H9 (cell line): ENCODE measurements at regions not wholly inside any gene's neighbourhood (a gene's known extent, or its start where the extent isn't known, plus 50 kb on each side); places are given as distances from the start of the nearest gene placed in this dataset.

Experiments used
- DNase-seq: peaks from one replicate; pipeline ENCODE4 v3.0.0-alpha.2; 2017
- H2AFZ ChIP-seq: one replicate; pipeline ENCODE4 v1.6.1; 2013; ENCODE audit warnings: mild to moderate bottlenecking, low read length, control low read depth, moderate library complexity
- H2AK5ac ChIP-seq: 2 replicates; pipeline ENCODE4 v1.6.1; 2013; ENCODE audit warnings: low read length, control low read depth, mixed read lengths; ENCODE audit not compliant: insufficient read length
- H2BK120ac ChIP-seq: one replicate; pipeline ENCODE4 v1.6.1; 2013; ENCODE audit warnings: low read depth, mild to moderate bottlenecking, low read length, control low read depth, inconsistent platforms; ENCODE audit not compliant: poor library complexity, severe bottlenecking
- H2BK12ac ChIP-seq: 2 replicates; pipeline ENCODE4 v1.6.1; 2013; ENCODE audit warnings: low read length, control low read depth, mixed read lengths, low read depth; ENCODE audit not compliant: insufficient read length
- H2BK15ac ChIP-seq: 2 replicates; pipeline ENCODE4 v1.6.1; 2013; ENCODE audit warnings: low read depth, low read length, control low read depth
- H2BK20ac ChIP-seq: one replicate; pipeline ENCODE4 v1.6.1; 2013; ENCODE audit warnings: low read depth, mild to moderate bottlenecking, low read length, control low read depth, inconsistent platforms; ENCODE audit not compliant: poor library complexity, severe bottlenecking
- H2BK5ac ChIP-seq: 2 replicates; pipeline ENCODE4 v1.6.1; 2013; ENCODE audit warnings: low read length, control low read depth, mixed read lengths; ENCODE audit not compliant: insufficient read length
- H3K14ac ChIP-seq: 2 replicates; pipeline ENCODE4 v1.6.1; 2013; ENCODE audit warnings: low read length, control low read depth; ENCODE audit not compliant: insufficient read depth
- H3K18ac ChIP-seq: 2 replicates; pipeline ENCODE4 v1.6.1; 2013; ENCODE audit warnings: low read depth, mild to moderate bottlenecking, mixed read lengths, low read length, control low read depth; ENCODE audit not compliant: insufficient read length
- H3K23ac ChIP-seq: 2 replicates; pipeline ENCODE4 v1.6.1; 2013; ENCODE audit warnings: low read length, control low read depth, mixed read lengths, low read depth; ENCODE audit not compliant: insufficient read length
- H3K23me2 ChIP-seq: 2 replicates; pipeline ENCODE4 v1.6.1; 2013; ENCODE audit warnings: low read depth, mild to moderate bottlenecking, mixed read lengths, low read length, control low read depth; ENCODE audit not compliant: insufficient read length, poor library complexity, severe bottlenecking
- H3K27ac ChIP-seq: 2 replicates; pipeline ENCODE4 v1.5.1; 2013; ENCODE audit warnings: low read length, control low read depth, mixed read lengths, low read depth; ENCODE audit not compliant: insufficient read length
- H3K27me3 ChIP-seq: 2 replicates; pipeline ENCODE4 v1.6.1; 2013; ENCODE audit warnings: low read length, control low read depth, inconsistent platforms; ENCODE audit not compliant: insufficient read depth
- H3K4ac ChIP-seq: 2 replicates; pipeline ENCODE4 v1.6.1; 2013; ENCODE audit warnings: low read depth, mild to moderate bottlenecking, control low read depth, inconsistent platforms, low read length, moderate library complexity
- H3K4me1 ChIP-seq: 2 replicates; pipeline ENCODE4 v1.6.1; 2013; ENCODE audit warnings: low read length, control low read depth, inconsistent platforms; ENCODE audit not compliant: insufficient read depth
- H3K4me2 ChIP-seq: 2 replicates; pipeline ENCODE4 v1.6.1; 2013; ENCODE audit warnings: low read length, control low read depth, mixed read lengths; ENCODE audit not compliant: insufficient read length, insufficient read depth
- H3K56ac ChIP-seq: 2 replicates; pipeline ENCODE4 v1.6.1; 2013; ENCODE audit warnings: low read depth, mild to moderate bottlenecking, mixed read lengths, low read length, control low read depth; ENCODE audit not compliant: insufficient read length
- H3K79me1 ChIP-seq: 2 replicates; pipeline ENCODE4 v1.6.1; 2013; ENCODE audit warnings: low read depth, mild to moderate bottlenecking, moderate library complexity, low read length, control low read depth, inconsistent platforms; ENCODE audit not compliant: insufficient read depth, poor library complexity, severe bottlenecking
- H3K79me2 ChIP-seq: 2 replicates; pipeline ENCODE4 v1.6.1; 2013; ENCODE audit warnings: low read length, control low read depth, inconsistent platforms; ENCODE audit not compliant: insufficient read depth
- H3K9ac ChIP-seq: 2 replicates; pipeline ENCODE4 v1.6.1; 2013; ENCODE audit warnings: low read length, control low read depth, mixed read lengths; ENCODE audit not compliant: insufficient read length; ENCODE audit errors: extremely low read depth
- H3K9me3 ChIP-seq: one replicate; pipeline ENCODE4 v1.6.1; 2013; ENCODE audit warnings: low read depth, low read length, inconsistent platforms; ENCODE audit not compliant: control insufficient read depth
- H3T11ph ChIP-seq: one replicate; pipeline ENCODE4 v1.6.1; 2013; ENCODE audit warnings: mild to moderate bottlenecking, low read length, control low read depth, inconsistent platforms
- H4K20me1 ChIP-seq: one replicate; pipeline ENCODE4 v1.6.1; 2013; ENCODE audit not compliant: control insufficient read depth, insufficient read length, insufficient read depth
- H4K5ac ChIP-seq: 2 replicates; pipeline ENCODE4 v1.6.1; 2013; ENCODE audit warnings: low read depth, mild to moderate bottlenecking, mixed read lengths, low read length, control low read depth; ENCODE audit not compliant: insufficient read length
- H4K8ac ChIP-seq: replicated peaks from 2 replicates; pipeline ENCODE4 v1.6.1; 2013; ENCODE audit warnings: low read length, control low read depth, mixed read lengths, low read depth; ENCODE audit not compliant: insufficient read length
- H4K91ac ChIP-seq: 2 replicates; pipeline ENCODE4 v1.6.1; 2013; ENCODE audit warnings: low read depth, mild to moderate bottlenecking, moderate library complexity, mixed read lengths, low read length, control low read depth; ENCODE audit not compliant: insufficient read length
- H3K27ac Mint-ChIP-seq, 3 experiments: 2 replicates in 2 of 3; 3 replicates in 1 of 3; pipeline ENCODE4 v1.8.0; 2020 to 2021; ENCODE audit warnings: mixed read lengths in 3 of 3, mild to moderate bottlenecking in 1 of 3, moderate library complexity in 1 of 3
- H3K27me3 Mint-ChIP-seq: 2 replicates; pipeline ENCODE4 v1.8.0; 2021; ENCODE audit warnings: low read depth, mild to moderate bottlenecking, moderate library complexity, mixed read lengths
- H3K36me3 Mint-ChIP-seq, 3 experiments: 2 replicates in 2 of 3; 3 replicates in 1 of 3; pipeline ENCODE4 v1.8.0; 2020 to 2021; ENCODE audit warnings: low read depth in 3 of 3, mixed read lengths in 3 of 3; ENCODE audit not compliant: insufficient read depth in 1 of 3
- H3K4me1 Mint-ChIP-seq, 2 experiments: 2 replicates each; pipeline ENCODE4 v1.8.0; 2020; ENCODE audit warnings: mixed read lengths in 2 of 2
- H3K4me3 Mint-ChIP-seq, 2 experiments: 2 replicates in 1 of 2; 3 replicates in 1 of 2; pipeline ENCODE4 v1.8.0; 2020 to 2021; ENCODE audit warnings: mild to moderate bottlenecking in 2 of 2, mixed read lengths in 2 of 2, moderate library complexity in 1 of 2
- H3K9me3 Mint-ChIP-seq, 2 experiments: 2 replicates in 1 of 2; 3 replicates in 1 of 2; pipeline ENCODE4 v1.8.0; 2020; ENCODE audit warnings: mild to moderate bottlenecking in 2 of 2, mixed read lengths in 2 of 2, moderate library complexity in 1 of 2
- CTCF ChIP-seq: fragments of 200-600 bp; sonication (generic); conservative IDR thresholded peaks from 3 replicates; pipeline ENCODE4 v1.8.0; 2021; ENCODE audit warnings: antibody characterized with exemption, mild to moderate bottlenecking
- WGBS: extraction: QIAGEN DNeasy Blood & Tissue Kit; methylation state at CpG from one replicate; pipeline ENCODE4 v1.1.7; 2013; ENCODE audit warnings: missing lambda C conversion rate, low lambda C conversion rate, mixed read lengths; ENCODE audit not compliant: insufficient read length; ENCODE audit errors: extremely low coverage; 5-methylcytosine and 5-hydroxymethylcytosine counted together

- no peak for TF ChIP-seq CTCF
- no peak overlapping the region for H3K4me3 Mint-ChIP-seq
- Histone ChIP-seq H3K4ac (no peak overlapping the region), H3K27ac (no peak overlapping the region), H2BK5ac (no peak overlapping the region), H3K4me1 (no peaks in the 10 kb centered on the region), H3K79me2 (no peaks in the 10 kb centered on the region), H4K5ac (no peak overlapping the region), H3K23ac (no peak overlapping the region), H2BK120ac (no peak overlapping the region), H3K4me2 (no peak overlapping the region), H4K91ac (no peak overlapping the region), H4K8ac (no peak overlapping the region), H2BK12ac (no peak overlapping the region), H2AK5ac (no peak overlapping the region), H3K14ac (no peak overlapping the region), H3K27me3 (no peaks in the 10 kb centered on the region), H3K79me1 (no peaks in the 10 kb centered on the region), H3K18ac (no peak overlapping the region), H2BK15ac (no peak overlapping the region), H3K23me2 (no peaks in the 10 kb centered on the region), H2BK20ac (no peak overlapping the region), H3K9ac (no peak overlapping the region), H4K20me1 (no peaks in the 10 kb centered on the region), H3K9me3 (no peaks in the 10 kb centered on the region), H3K56ac (no peak overlapping the region), H2AFZ (no peak overlapping the region), H3T11ph (no peak overlapping the region)
- H3K4me1 Mint-ChIP-seq, result peaks cover 6 to 9% of the 10 kb centered on the region in 2 experiments; a peak in 3 of 4 replicates
- WGBS, result no CpG with 5 or more reads among the region's 2 CpGs
- H3K27ac Mint-ChIP-seq, result no peak overlapping the region
- H3K9me3 Mint-ChIP-seq, result no peaks in the 10 kb centered on the region; a peak in 1 of 5 replicates
- no peaks in the 10 kb centered on the region for H3K36me3 Mint-ChIP-seq
- H3K27me3 Mint-ChIP-seq, result no peaks in the 10 kb centered on the region; the same call in 1 of the 2 replicates
- DNase-seq, result no peak
Observed at GRCh38 chr3:182671541-182671940, 121.8 kb upstream of the ATP11B start.
